Loucy (cell line): ENCODE measurements at regions not wholly inside any gene's neighbourhood (a gene's known extent, or its start where the extent isn't known, plus 50 kb on each side); places are given as distances from the start of the nearest gene placed in this dataset.

ENCODE experiments used
- H2AFZ ChIP-seq: fragments of 200-600 bp; sonication (generic); 2 replicates; pipeline ENCODE4 v1.6.0; 2016; ENCODE audit warnings: antibody characterized with exemption, mild to moderate bottlenecking, low read length, moderate library complexity
- H3F3A ChIP-seq: fragments of 200-600 bp; 2 replicates; pipeline ENCODE4 v1.6.0; 2016; ENCODE audit warnings: antibody characterized with exemption, low read depth, mild to moderate bottlenecking
- H3K27me3 ChIP-seq: fragments of 200-600 bp; sonication (generic); 2 replicates; pipeline ENCODE4 v1.6.1; 2014; ENCODE audit warnings: low read length, mild to moderate bottlenecking; ENCODE audit not compliant: insufficient read depth, poor library complexity, severe bottlenecking
- H3K36me3 ChIP-seq: fragments of 200-600 bp; sonication (generic); 2 replicates; pipeline ENCODE4 v1.6.1; 2016; ENCODE audit warnings: low read length; ENCODE audit not compliant: insufficient read depth
- H3K4me1 ChIP-seq: fragments of 200-600 bp; sonication (generic); 2 replicates; pipeline ENCODE4 v1.5.1; 2014; ENCODE audit warnings: low read length, mild to moderate bottlenecking; ENCODE audit not compliant: insufficient read depth, poor library complexity, severe bottlenecking
- H3K4me2 ChIP-seq: fragments of 200-600 bp; sonication (generic); 2 replicates; pipeline ENCODE4 v1.6.0; 2014; ENCODE audit warnings: antibody characterized with exemption, low read length, low read depth, mild to moderate bottlenecking; ENCODE audit not compliant: poor library complexity, severe bottlenecking
- H3K4me3 ChIP-seq: fragments of 200-600 bp; sonication (generic); 2 replicates; pipeline ENCODE4 v1.5.1; 2014; ENCODE audit warnings: low read length, mild to moderate bottlenecking, mixed read lengths; ENCODE audit not compliant: poor library complexity, severe bottlenecking
- H3K79me2 ChIP-seq: fragments of 200-600 bp; sonication (generic); 2 replicates; pipeline ENCODE4 v1.6.1; 2014; ENCODE audit warnings: low read length; ENCODE audit not compliant: insufficient read depth
- H3K9ac ChIP-seq: fragments of 200-600 bp; sonication (generic); 2 replicates; pipeline ENCODE4 v1.6.0; 2014; ENCODE audit warnings: mild to moderate bottlenecking, low read depth, low read length, moderate library complexity; ENCODE audit not compliant: poor library complexity, severe bottlenecking
- H3K9me2 ChIP-seq: fragments of 200-600 bp; sonication (generic); replicated peaks from 2 replicates; pipeline ENCODE4 v1.6.1; 2016; ENCODE audit warnings: low read depth, low read length, mixed read lengths
- H3K9me3 ChIP-seq: fragments of 200-600 bp; sonication (generic); 2 replicates; pipeline ENCODE4 v1.6.1; 2014; ENCODE audit warnings: mild to moderate bottlenecking, antibody characterized with exemption, low read length, low read depth; ENCODE audit not compliant: insufficient read depth
- H4K20me1 ChIP-seq: fragments of 200-600 bp; sonication (generic); 2 replicates; pipeline ENCODE4 v1.6.0; 2014; ENCODE audit warnings: antibody characterized with exemption, low read length, mild to moderate bottlenecking; ENCODE audit not compliant: insufficient read depth, poor library complexity, severe bottlenecking
- EZH2phosphoT487 ChIP-seq: fragments of 200-600 bp; IDR thresholded peaks from 2 replicates; pipeline ENCODE4 v1.6.1; 2018; ENCODE audit warnings: antibody characterized with exemption, mild to moderate bottlenecking, moderate library complexity, borderline replicate concordance
- TF ChIP-seq, protein P1 (sequence below): fragments of 200-600 bp; sonication (generic); conservative IDR thresholded peaks from 2 replicates; pipeline ENCODE4 v1.5.1; 2014; ENCODE audit warnings: mild to moderate bottlenecking, antibody characterized with exemption, low read length

DNA sequence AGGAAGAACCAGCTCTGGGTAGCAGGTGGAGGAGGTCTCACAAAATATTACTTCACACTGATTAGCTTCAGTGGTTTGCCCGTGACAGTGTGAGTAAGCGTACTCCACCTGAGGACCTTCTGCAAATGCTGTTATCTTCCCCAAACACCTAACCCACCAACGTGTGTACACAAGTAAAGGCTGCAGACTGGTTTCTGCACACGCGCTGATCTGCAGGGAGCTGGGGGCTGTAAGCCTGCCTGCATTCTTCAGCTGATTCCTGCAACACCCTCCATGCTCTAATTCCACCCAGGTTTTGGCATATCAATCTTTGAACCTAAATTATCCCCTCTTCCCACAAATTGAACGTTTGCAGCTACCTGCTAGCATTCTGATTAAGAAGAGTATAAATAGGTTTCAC is 820.2 kb downstream of the TRIML1 start:
- H3F3A ChIP-seq, result no peaks in the 10 kb centered on the region
- no peaks in the 10 kb centered on the region for H4K20me1 ChIP-seq
- no peaks in the 10 kb centered on the region for H3K9me2 ChIP-seq
- no peaks in the 10 kb centered on the region for H3K4me1 ChIP-seq
- no peak for TF ChIP-seq EZH2phosphoT487
- TF ChIP-seq, protein P1, sequence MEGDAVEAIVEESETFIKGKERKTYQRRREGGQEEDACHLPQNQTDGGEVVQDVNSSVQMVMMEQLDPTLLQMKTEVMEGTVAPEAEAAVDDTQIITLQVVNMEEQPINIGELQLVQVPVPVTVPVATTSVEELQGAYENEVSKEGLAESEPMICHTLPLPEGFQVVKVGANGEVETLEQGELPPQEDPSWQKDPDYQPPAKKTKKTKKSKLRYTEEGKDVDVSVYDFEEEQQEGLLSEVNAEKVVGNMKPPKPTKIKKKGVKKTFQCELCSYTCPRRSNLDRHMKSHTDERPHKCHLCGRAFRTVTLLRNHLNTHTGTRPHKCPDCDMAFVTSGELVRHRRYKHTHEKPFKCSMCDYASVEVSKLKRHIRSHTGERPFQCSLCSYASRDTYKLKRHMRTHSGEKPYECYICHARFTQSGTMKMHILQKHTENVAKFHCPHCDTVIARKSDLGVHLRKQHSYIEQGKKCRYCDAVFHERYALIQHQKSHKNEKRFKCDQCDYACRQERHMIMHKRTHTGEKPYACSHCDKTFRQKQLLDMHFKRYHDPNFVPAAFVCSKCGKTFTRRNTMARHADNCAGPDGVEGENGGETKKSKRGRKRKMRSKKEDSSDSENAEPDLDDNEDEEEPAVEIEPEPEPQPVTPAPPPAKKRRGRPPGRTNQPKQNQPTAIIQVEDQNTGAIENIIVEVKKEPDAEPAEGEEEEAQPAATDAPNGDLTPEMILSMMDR, result no peak
- H3K4me2 ChIP-seq, result no peak overlapping the region
- peaks cover 9% of the 10 kb centered on the region; the same call in 1 of the 2 replicates for H3K9me3 ChIP-seq
- no peaks in the 10 kb centered on the region for H3K36me3 ChIP-seq
- H3K79me2 ChIP-seq, result no peaks in the 10 kb centered on the region
- H2AFZ ChIP-seq, result no peak overlapping the region
- no peak overlapping the region for H3K4me3 ChIP-seq
- no peaks in the 10 kb centered on the region for H3K27me3 ChIP-seq
- no peak overlapping the region for H3K9ac ChIP-seq

DNA sequence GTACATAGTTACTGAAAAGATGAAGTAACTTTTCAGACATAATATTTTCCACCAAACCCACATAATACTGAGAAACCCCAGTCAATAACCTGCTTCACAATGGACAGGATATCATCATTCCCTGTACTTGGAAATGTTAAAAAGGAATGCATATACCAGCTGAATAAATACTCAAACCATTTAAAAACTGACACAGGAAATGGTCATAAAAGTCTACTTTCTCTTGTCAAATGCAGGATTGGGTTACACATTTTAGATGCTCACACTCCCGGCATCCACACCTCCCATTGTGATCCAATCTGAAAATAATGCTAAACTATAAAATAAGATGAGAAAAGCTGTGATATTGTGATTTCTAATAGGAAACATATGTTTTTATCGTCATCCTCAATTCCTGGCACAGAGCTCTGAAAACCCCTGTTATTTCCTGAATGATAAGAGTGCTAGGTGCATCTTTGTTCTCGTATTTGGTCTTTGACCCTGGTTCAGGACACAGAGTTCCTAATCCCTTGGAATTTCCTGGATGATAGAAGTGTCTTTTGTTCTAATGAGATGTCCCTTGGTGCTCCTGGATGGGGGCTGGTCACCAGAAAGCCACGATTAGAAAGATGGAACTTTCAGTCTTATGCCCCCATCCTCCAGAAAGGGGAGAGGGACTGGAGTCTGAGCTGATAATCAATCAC is 821.3 kb downstream of the TRIML1 start:
- Histone ChIP-seq H4K20me1 (no peaks in the 10 kb centered on the region), H2AFZ (no peak overlapping the region), H3K4me2 (no peak overlapping the region), H3K27me3 (no peaks in the 10 kb centered on the region), H3K4me3 (no peak overlapping the region), H3K9ac (no peak overlapping the region), H3K79me2 (no peaks in the 10 kb centered on the region), H3K9me3 (peaks cover 9% of the 10 kb centered on the region; the same call in 1 of the 2 replicates), H3F3A (no peaks in the 10 kb centered on the region), H3K4me1 (no peaks in the 10 kb centered on the region), H3K9me2 (no peaks in the 10 kb centered on the region), H3K36me3 (no peaks in the 10 kb centered on the region)
- TF ChIP-seq, protein P1, result no peak

DNA sequence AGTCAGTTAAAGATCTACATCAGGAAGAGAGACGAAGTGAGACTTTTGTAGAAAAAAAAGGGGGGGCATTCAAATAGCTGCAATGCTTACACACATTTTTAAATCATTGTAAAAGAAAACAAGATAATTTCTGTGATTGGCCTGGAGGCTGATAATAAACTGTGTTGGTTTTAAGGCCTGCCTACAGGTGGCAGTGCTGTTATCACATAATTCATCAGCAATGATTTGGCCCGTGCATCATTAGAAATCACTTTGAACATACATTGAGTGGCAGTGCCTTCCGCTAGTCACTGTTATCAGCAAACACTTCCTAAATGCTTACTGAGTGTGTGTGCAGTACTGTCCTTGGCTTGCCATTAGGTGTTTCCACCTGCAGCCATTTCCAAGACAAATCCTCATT is 831.9 kb downstream of the TRIML1 start:
- 0 out of 2 replicates have a peak, but pooled peaks cover 4% of the 10 kb centered on the region for H3K9me3 ChIP-seq
- H4K20me1 ChIP-seq, result no peaks in the 10 kb centered on the region
- H2AFZ ChIP-seq, result no peak overlapping the region
- no peaks in the 10 kb centered on the region for H3K4me1 ChIP-seq
- no peaks in the 10 kb centered on the region for H3F3A ChIP-seq
- H3K9me2 ChIP-seq, result no peaks in the 10 kb centered on the region
- H3K4me3 ChIP-seq, result no peak overlapping the region
- H3K36me3 ChIP-seq, result no peaks in the 10 kb centered on the region
- no peaks in the 10 kb centered on the region for H3K79me2 ChIP-seq
- H3K27me3 ChIP-seq, result no peaks in the 10 kb centered on the region
- H3K4me2 ChIP-seq, result no peak overlapping the region
- no peak for TF ChIP-seq EZH2phosphoT487
- TF ChIP-seq, protein P1, result peak; percentile 51
- H3K9ac ChIP-seq, result no peak overlapping the region
